K562 (cell line): ENCODE measurements at regions not wholly inside any gene's neighbourhood (a gene's known extent, or its start where the extent isn't known, plus 50 kb on each side); places are given as distances from the start of the nearest gene placed in this dataset.

Experiments used
- BRD4 ChIP-seq: fragments of 200-600 bp; sonication (generic); IDR thresholded peaks from 2 replicates; pipeline ENCODE4 v1.6.1; 2017; ENCODE audit warnings: inconsistent platforms
- HSF4 ChIP-seq: fragments of 250-450 bp; sonication (Bioruptor Pico); IDR thresholded peaks from 2 replicates; pipeline ENCODE4 v2.1.2; 2022; ENCODE audit warnings: mild to moderate bottlenecking, moderate library complexity, borderline replicate concordance
- MCM3 ChIP-seq: fragments of 450-650 bp; IDR thresholded peaks from 2 replicates; pipeline ENCODE4 v1.6.1; 2016
- NCOR1 ChIP-seq: fragments of 450-650 bp; IDR thresholded peaks from 2 replicates; pipeline ENCODE4 v1.6.1; 2016; ENCODE audit warnings: mild to moderate bottlenecking, moderate library complexity
- SRSF7 ChIP-seq: fragments of 200-400 bp; formaldehyde crosslinking; optimal IDR thresholded peaks from 2 replicates; pipeline ENCODE3; 2017; ENCODE audit warnings: mild to moderate bottlenecking, low read depth, low read length
- TCF3 ChIP-seq: sonication (generic); formaldehyde crosslinking; IDR thresholded peaks from 2 replicates; pipeline ENCODE4 v1.4.0; 2020; ENCODE audit warnings: mild to moderate bottlenecking, missing genetic modification reagents
- ZNF212 ChIP-seq: fragments of 450-650 bp; formaldehyde crosslinking; IDR thresholded peaks from 2 replicates; pipeline ENCODE4 v1.4.0; 2020; ENCODE audit warnings: mild to moderate bottlenecking
- ZNF551 ChIP-seq: fragments of 250-450 bp; sonication (Bioruptor Pico); IDR thresholded peaks from 2 replicates; pipeline ENCODE4 v1.5.0; 2021; ENCODE audit warnings: mild to moderate bottlenecking, moderate library complexity
- TF ChIP-seq, protein P1 (sequence below): fragments of 450-650 bp; IDR thresholded peaks from 2 replicates; pipeline ENCODE4 v1.6.1; 2016; ENCODE audit warnings: low read depth, mild to moderate bottlenecking, moderate library complexity
- TF ChIP-seq, protein P2 (sequence below), 2 experiments: fragments of 450-650 bp in 1 of 2; sonication (generic) in 1 of 2; formaldehyde crosslinking; conservative IDR thresholded peaks; 2 replicates each; pipeline versions ENCODE4 v1.4.0 to v1.8.1; 2020 to 2022; ENCODE audit warnings: mild to moderate bottlenecking in 1 of 2, missing genetic modification reagents in 1 of 2
- TF ChIP-seq, protein P3 (sequence below), 2 experiments: fragments of 450-650 bp; formaldehyde crosslinking in 1 of 2; IDR thresholded peaks; 2 replicates each; pipeline versions ENCODE4 v1.4.0 to v1.6.1; 2014 to 2020; ENCODE audit warnings: mild to moderate bottlenecking in 2 of 2, borderline replicate concordance in 1 of 2, low read depth in 1 of 2
- TF ChIP-seq, protein P4 (sequence below): sonication (generic); formaldehyde crosslinking; IDR thresholded peaks from 2 replicates; pipeline ENCODE4 v1.8.1; 2023; ENCODE audit warnings: mild to moderate bottlenecking, missing genetic modification reagents, moderate library complexity
- TF ChIP-seq, protein P5 (sequence below): fragments of 250-450 bp; sonication (Bioruptor Pico); IDR thresholded peaks from 2 replicates; pipeline ENCODE4 v1.4.0; 2020; ENCODE audit warnings: mild to moderate bottlenecking, moderate library complexity, borderline replicate concordance
- TF ChIP-seq, protein P6 (sequence below): fragments of 450-650 bp; IDR thresholded peaks from 2 replicates; pipeline ENCODE4 v1.6.1; 2016

DNA sequence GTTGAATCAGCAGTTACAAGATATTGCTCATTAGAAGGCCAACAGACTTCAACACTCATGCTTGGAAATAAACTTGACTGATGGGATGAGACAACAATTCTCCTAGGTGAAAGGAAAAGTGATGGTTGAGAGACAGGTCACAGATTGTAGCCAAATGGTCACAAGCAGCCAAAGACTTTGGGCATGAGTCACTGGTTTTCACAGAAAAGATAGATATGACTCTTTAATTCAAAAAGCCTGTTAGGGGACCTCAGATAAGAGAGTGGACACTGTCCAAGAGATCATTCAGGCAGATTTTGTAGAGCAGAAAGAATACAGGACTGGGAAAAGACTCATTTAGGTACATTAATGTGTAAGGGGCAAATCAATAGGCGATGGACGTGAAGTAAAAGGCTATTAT is 982.5 kb downstream of the MAT2B start (continued):
- TF ChIP-seq, protein P1, sequence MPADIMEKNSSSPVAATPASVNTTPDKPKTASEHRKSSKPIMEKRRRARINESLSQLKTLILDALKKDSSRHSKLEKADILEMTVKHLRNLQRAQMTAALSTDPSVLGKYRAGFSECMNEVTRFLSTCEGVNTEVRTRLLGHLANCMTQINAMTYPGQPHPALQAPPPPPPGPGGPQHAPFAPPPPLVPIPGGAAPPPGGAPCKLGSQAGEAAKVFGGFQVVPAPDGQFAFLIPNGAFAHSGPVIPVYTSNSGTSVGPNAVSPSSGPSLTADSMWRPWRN = peak; percentile 68; the same call in 1 of the 2 replicates
- TF ChIP-seq, protein P2, sequence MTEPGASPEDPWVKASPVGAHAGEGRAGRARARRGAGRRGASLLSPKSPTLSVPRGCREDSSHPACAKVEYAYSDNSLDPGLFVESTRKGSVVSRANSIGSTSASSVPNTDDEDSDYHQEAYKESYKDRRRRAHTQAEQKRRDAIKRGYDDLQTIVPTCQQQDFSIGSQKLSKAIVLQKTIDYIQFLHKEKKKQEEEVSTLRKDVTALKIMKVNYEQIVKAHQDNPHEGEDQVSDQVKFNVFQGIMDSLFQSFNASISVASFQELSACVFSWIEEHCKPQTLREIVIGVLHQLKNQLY (CRISPR knock-in tag; conservative IDR thresholded peaks at IDR 0.05) = no peak
- no peak for TF ChIP-seq ZNF551
- TF ChIP-seq, protein P3, sequence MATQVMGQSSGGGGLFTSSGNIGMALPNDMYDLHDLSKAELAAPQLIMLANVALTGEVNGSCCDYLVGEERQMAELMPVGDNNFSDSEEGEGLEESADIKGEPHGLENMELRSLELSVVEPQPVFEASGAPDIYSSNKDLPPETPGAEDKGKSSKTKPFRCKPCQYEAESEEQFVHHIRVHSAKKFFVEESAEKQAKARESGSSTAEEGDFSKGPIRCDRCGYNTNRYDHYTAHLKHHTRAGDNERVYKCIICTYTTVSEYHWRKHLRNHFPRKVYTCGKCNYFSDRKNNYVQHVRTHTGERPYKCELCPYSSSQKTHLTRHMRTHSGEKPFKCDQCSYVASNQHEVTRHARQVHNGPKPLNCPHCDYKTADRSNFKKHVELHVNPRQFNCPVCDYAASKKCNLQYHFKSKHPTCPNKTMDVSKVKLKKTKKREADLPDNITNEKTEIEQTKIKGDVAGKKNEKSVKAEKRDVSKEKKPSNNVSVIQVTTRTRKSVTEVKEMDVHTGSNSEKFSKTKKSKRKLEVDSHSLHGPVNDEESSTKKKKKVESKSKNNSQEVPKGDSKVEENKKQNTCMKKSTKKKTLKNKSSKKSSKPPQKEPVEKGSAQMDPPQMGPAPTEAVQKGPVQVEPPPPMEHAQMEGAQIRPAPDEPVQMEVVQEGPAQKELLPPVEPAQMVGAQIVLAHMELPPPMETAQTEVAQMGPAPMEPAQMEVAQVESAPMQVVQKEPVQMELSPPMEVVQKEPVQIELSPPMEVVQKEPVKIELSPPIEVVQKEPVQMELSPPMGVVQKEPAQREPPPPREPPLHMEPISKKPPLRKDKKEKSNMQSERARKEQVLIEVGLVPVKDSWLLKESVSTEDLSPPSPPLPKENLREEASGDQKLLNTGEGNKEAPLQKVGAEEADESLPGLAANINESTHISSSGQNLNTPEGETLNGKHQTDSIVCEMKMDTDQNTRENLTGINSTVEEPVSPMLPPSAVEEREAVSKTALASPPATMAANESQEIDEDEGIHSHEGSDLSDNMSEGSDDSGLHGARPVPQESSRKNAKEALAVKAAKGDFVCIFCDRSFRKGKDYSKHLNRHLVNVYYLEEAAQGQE (IDR thresholded peaks at IDR 0.05; ENCODE audit: borderline replicate concordance) = no peak
- TF ChIP-seq, protein P3 (CRISPR knock-in tag; IDR thresholded peaks at IDR 0.05; ENCODE audit: low read depth) = no peak
- 0 out of 2 replicates have a peak, but pooled peaks have one; percentile 9 for TF ChIP-seq NCOR1
- TF ChIP-seq BRD4 = no peak
- TF ChIP-seq, protein P4, sequence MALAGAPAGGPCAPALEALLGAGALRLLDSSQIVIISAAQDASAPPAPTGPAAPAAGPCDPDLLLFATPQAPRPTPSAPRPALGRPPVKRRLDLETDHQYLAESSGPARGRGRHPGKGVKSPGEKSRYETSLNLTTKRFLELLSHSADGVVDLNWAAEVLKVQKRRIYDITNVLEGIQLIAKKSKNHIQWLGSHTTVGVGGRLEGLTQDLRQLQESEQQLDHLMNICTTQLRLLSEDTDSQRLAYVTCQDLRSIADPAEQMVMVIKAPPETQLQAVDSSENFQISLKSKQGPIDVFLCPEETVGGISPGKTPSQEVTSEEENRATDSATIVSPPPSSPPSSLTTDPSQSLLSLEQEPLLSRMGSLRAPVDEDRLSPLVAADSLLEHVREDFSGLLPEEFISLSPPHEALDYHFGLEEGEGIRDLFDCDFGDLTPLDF (CRISPR knock-in tag) = no peak
- TF ChIP-seq ZNF212 = no peak
- TF ChIP-seq, protein P5, sequence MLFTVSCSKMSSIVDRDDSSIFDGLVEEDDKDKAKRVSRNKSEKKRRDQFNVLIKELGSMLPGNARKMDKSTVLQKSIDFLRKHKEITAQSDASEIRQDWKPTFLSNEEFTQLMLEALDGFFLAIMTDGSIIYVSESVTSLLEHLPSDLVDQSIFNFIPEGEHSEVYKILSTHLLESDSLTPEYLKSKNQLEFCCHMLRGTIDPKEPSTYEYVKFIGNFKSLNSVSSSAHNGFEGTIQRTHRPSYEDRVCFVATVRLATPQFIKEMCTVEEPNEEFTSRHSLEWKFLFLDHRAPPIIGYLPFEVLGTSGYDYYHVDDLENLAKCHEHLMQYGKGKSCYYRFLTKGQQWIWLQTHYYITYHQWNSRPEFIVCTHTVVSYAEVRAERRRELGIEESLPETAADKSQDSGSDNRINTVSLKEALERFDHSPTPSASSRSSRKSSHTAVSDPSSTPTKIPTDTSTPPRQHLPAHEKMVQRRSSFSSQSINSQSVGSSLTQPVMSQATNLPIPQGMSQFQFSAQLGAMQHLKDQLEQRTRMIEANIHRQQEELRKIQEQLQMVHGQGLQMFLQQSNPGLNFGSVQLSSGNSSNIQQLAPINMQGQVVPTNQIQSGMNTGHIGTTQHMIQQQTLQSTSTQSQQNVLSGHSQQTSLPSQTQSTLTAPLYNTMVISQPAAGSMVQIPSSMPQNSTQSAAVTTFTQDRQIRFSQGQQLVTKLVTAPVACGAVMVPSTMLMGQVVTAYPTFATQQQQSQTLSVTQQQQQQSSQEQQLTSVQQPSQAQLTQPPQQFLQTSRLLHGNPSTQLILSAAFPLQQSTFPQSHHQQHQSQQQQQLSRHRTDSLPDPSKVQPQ (CRISPR knock-in tag) = no peak
- TF ChIP-seq TCF3 (CRISPR knock-in tag) = peak; percentile 54
- no peak for TF ChIP-seq SRSF7
- TF ChIP-seq, protein P6, sequence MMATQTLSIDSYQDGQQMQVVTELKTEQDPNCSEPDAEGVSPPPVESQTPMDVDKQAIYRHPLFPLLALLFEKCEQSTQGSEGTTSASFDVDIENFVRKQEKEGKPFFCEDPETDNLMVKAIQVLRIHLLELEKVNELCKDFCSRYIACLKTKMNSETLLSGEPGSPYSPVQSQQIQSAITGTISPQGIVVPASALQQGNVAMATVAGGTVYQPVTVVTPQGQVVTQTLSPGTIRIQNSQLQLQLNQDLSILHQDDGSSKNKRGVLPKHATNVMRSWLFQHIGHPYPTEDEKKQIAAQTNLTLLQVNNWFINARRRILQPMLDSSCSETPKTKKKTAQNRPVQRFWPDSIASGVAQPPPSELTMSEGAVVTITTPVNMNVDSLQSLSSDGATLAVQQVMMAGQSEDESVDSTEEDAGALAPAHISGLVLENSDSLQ = peak; percentile 80; the same call in 1 of the 2 replicates
- TF ChIP-seq HSF4 (CRISPR knock-in tag) = no peak
- no peak for TF ChIP-seq MCM3
